MM.1S (cell line): ENCODE measurements at regions not wholly inside any gene's neighbourhood (a gene's known extent, or its start where the extent isn't known, plus 50 kb on each side); places are given as distances from the start of the nearest gene placed in this dataset.

Experiments
- DNase-seq: peaks from one replicate; pipeline ENCODE4 v3.0.0-alpha.2; 2015
- H2AFZ ChIP-seq: fragments of 300-600 bp; sonication (generic); 2 replicates; pipeline ENCODE4 v1.6.0; 2016; ENCODE audit warnings: antibody characterized with exemption, low read length
- H3F3A ChIP-seq: fragments of 300-600 bp; sonication (generic); 2 replicates; pipeline ENCODE4 v1.6.1; 2016; ENCODE audit warnings: mild to moderate bottlenecking, antibody characterized with exemption, low read length, moderate library complexity, mixed read lengths; ENCODE audit not compliant: insufficient read depth
- H3K27ac ChIP-seq: fragments of 300-600 bp; sonication (generic); 2 replicates; pipeline ENCODE4 v1.5.1; 2016; ENCODE audit warnings: mild to moderate bottlenecking, low read length
- H3K27me3 ChIP-seq: fragments of 300-600 bp; sonication (generic); replicated peaks from 2 replicates; pipeline ENCODE4 v1.6.0; 2016; ENCODE audit warnings: low read length; ENCODE audit not compliant: insufficient read depth
- H3K36me3 ChIP-seq: fragments of 300-600 bp; sonication (generic); replicated peaks from 2 replicates; pipeline ENCODE4 v1.6.1; 2016; ENCODE audit warnings: mild to moderate bottlenecking, low read length, mixed read lengths; ENCODE audit not compliant: insufficient read depth
- H3K4me1 ChIP-seq: fragments of 300-600 bp; sonication (generic); 2 replicates; pipeline ENCODE4 v1.6.1; 2016; ENCODE audit warnings: low read length, mixed read lengths
- H3K4me2 ChIP-seq: fragments of 300-600 bp; sonication (generic); 2 replicates; pipeline ENCODE4 v1.6.0; 2016; ENCODE audit warnings: low read depth, low read length
- H3K4me3 ChIP-seq: fragments of 300-600 bp; sonication (generic); 2 replicates; pipeline ENCODE4 v1.5.1; 2016; ENCODE audit warnings: low read length, mixed read lengths
- H3K79me2 ChIP-seq: fragments of 300-600 bp; sonication (generic); 2 replicates; pipeline ENCODE4 v1.6.1; 2016; ENCODE audit warnings: mixed run types, low read length, mixed read lengths
- H3K9ac ChIP-seq: fragments of 300-600 bp; sonication (generic); 2 replicates; pipeline ENCODE4 v1.6.1; 2016; ENCODE audit warnings: low read length, mixed read lengths
- H3K9me2 ChIP-seq: fragments of 300-600 bp; sonication (generic); replicated peaks from 2 replicates; pipeline ENCODE4 v1.6.1; 2016; ENCODE audit warnings: mild to moderate bottlenecking, low read length, mixed read lengths; ENCODE audit not compliant: insufficient read depth
- H3K9me3 ChIP-seq: fragments of 300-600 bp; sonication (generic); replicated peaks from 2 replicates; pipeline ENCODE4 v1.6.1; 2016; ENCODE audit warnings: mild to moderate bottlenecking, low read length, mixed read lengths; ENCODE audit not compliant: insufficient read depth
- H4K20me1 ChIP-seq: fragments of 300-600 bp; sonication (generic); 2 replicates; pipeline ENCODE4 v1.6.1; 2016; ENCODE audit warnings: mild to moderate bottlenecking, low read length, moderate library complexity, mixed read lengths; ENCODE audit not compliant: insufficient read depth
- EZH2 ChIP-seq: fragments of 300-600 bp; sonication (generic); optimal IDR thresholded peaks from 2 replicates; pipeline ENCODE3; 2017; ENCODE audit warnings: low read depth, mild to moderate bottlenecking, antibody characterized with exemption, low read length, mixed read lengths
- EZH2phosphoT487 ChIP-seq: fragments of 300-600 bp; sonication (generic); IDR thresholded peaks from 2 replicates; pipeline ENCODE4 v1.6.1; 2018; ENCODE audit warnings: antibody characterized with exemption, low read length
- TF ChIP-seq, protein P1 (sequence below): fragments of 300-600 bp; sonication (generic); IDR thresholded peaks from 2 replicates; pipeline ENCODE4 v1.5.1; 2016; ENCODE audit warnings: antibody characterized with exemption, low read length, mixed read lengths

DNA sequence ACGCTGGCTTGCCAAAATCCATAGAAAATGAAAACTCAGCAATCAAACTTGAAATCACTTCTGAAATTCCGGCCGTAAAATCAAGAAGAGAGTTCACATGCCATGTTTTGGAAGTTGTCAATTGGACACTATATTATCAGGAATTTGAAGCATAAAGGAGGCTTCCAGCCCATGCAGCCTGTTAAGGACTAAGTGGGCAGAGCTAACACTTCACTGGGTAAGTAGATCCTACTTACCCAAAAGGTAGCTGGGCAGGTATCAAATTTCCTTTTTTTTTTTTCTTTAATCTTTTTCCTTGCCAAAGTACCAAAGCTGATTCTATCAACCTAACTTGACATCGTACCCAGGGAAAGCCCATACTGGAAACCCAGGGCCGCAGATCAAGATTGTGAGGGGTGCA, 71.5 kb upstream of the ARHGAP5 start:
- Histone ChIP-seq H3K9me2 (no peaks in the 10 kb centered on the region), H3K79me2 (no peaks in the 10 kb centered on the region), H3K4me3 (no peak overlapping the region), H3K36me3 (no peaks in the 10 kb centered on the region), H3F3A (no peaks in the 10 kb centered on the region), H2AFZ (no peak overlapping the region), H3K27ac (no peak overlapping the region), H3K4me2 (no peak overlapping the region), H3K4me1 (no peaks in the 10 kb centered on the region), H4K20me1 (no peaks in the 10 kb centered on the region), H3K9ac (no peak overlapping the region), H3K9me3 (no peaks in the 10 kb centered on the region), H3K27me3 (no peaks in the 10 kb centered on the region)
- DNase-seq: no peak
- TF ChIP-seq EZH2: no peak
- no peak for TF ChIP-seq EZH2phosphoT487
- TF ChIP-seq, protein P1, sequence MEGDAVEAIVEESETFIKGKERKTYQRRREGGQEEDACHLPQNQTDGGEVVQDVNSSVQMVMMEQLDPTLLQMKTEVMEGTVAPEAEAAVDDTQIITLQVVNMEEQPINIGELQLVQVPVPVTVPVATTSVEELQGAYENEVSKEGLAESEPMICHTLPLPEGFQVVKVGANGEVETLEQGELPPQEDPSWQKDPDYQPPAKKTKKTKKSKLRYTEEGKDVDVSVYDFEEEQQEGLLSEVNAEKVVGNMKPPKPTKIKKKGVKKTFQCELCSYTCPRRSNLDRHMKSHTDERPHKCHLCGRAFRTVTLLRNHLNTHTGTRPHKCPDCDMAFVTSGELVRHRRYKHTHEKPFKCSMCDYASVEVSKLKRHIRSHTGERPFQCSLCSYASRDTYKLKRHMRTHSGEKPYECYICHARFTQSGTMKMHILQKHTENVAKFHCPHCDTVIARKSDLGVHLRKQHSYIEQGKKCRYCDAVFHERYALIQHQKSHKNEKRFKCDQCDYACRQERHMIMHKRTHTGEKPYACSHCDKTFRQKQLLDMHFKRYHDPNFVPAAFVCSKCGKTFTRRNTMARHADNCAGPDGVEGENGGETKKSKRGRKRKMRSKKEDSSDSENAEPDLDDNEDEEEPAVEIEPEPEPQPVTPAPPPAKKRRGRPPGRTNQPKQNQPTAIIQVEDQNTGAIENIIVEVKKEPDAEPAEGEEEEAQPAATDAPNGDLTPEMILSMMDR: no peak

DNA sequence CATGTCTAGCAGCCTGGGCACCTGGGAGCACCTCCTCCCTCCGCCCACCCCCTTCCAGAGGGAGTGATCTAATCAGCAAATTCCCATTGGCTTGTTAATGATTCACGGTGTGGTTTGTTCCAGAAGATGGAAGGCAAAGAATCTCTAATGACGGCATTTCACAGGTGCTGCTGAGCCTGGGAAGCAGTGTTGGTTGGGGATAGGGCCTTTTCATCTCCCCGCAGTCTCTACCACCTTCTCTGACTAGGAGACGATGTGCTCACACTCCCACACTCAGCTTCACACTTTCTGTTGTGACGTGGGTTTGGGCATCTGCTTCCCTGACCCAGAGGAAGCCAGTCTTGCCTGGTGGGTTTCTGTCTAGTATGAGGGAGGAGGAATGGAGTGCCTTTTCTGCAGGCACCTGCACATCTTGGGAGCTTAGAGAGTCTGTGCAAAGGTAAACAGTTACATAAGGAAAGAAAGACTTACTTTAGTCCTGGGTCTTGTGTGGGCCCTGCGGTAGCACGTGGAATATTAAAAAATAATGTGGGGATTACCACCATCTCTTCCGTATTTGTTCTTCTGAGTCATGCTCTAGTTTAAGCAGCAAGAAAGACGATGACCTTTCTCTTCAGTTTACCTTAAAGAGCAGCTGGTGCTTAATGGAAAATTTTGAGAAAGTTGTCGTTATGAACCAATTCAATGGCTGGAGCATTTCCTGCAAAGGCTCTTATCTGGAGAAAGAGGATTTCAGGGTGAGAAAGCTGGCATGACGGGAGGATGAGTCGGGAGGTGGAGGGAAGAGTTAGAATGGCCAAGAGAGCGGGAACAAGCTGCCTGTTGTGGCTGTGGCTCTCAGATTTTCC, 70.6 kb upstream of the ARHGAP5 start:
- no peak overlapping the region for H3K9ac ChIP-seq
- DNase-seq: no peak
- H3K27ac ChIP-seq: no peak overlapping the region

DNA sequence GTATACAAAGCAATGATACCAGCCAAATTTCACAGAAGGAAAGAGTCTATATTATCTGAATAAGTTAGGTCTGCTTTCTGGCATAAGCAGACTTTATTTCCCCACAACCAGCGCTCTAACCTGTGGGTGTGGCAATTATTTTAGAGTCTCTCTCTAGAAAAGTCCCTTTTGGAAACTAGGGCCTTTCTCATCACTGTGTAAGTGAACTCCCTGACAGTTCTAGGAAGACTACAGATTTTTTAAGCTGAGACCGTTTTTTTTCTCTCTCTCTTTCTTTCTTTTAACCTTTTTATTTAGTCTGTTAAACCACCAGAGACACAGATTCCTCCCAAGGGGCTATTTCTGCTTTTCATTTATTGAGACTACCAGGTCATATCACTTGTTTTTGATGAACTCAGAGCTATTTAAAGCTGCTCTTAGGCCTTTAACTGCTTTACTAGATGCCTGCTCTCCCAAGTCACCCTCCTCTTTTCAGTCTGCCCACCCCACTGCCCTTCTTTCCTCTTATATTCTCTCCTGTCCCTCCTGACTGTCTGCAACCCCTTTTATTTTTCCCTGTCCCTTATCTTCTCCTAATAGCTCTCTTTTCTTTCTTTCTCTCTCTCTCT, 69.2 kb upstream of the ARHGAP5 start:
- H3K4me1 ChIP-seq: no peaks in the 10 kb centered on the region
- no peaks in the 10 kb centered on the region for H3K27me3 ChIP-seq
- H3K9me2 ChIP-seq: no peaks in the 10 kb centered on the region
- no peaks in the 10 kb centered on the region for H4K20me1 ChIP-seq
- no peaks in the 10 kb centered on the region for H3K9me3 ChIP-seq
- H3K9ac ChIP-seq: no peak overlapping the region
- no peak for TF ChIP-seq EZH2
- TF ChIP-seq, protein P1: no peak
- no peak for TF ChIP-seq EZH2phosphoT487
- no peak overlapping the region for H3K27ac ChIP-seq
- H2AFZ ChIP-seq: no peak overlapping the region
- no peaks in the 10 kb centered on the region for H3K79me2 ChIP-seq
- DNase-seq: no peak
- H3K4me3 ChIP-seq: no peak overlapping the region
- H3F3A ChIP-seq: no peaks in the 10 kb centered on the region
- no peaks in the 10 kb centered on the region for H3K36me3 ChIP-seq
- H3K4me2 ChIP-seq: no peak overlapping the region

More for the DNA sequence above, 70.6 kb upstream of the ARHGAP5 start:
- Histone ChIP-seq H3K4me3 (no peak overlapping the region), H3K79me2 (no peaks in the 10 kb centered on the region), H3K9me3 (no peaks in the 10 kb centered on the region), H2AFZ (no peak overlapping the region), H3K4me2 (no peak overlapping the region), H3F3A (no peaks in the 10 kb centered on the region), H3K27me3 (no peaks in the 10 kb centered on the region), H3K9me2 (no peaks in the 10 kb centered on the region), H3K36me3 (no peaks in the 10 kb centered on the region), H4K20me1 (no peaks in the 10 kb centered on the region), H3K4me1 (no peaks in the 10 kb centered on the region)
- TF ChIP-seq EZH2phosphoT487: no peak
- no peak for TF ChIP-seq EZH2
- TF ChIP-seq, protein P1: no peak
